CD4-positive, CD25-positive, alpha-beta regulatory T cell (primary cell): ENCODE measurements at regions not wholly inside any gene's neighbourhood (a gene's known extent, or its start where the extent isn't known, plus 50 kb on each side); places are given as distances from the start of the nearest gene placed in this dataset.

Source experiments
- ATAC-seq, 2 donors: fragments of 150-1000 bp; cut with Tn5 transposase; one replicate each; pipeline ENCODE4 v1.10.0; 2021; ENCODE audit warnings: low read depth in 2 of 2, moderate number of reproducible peaks in 2 of 2, moderate library complexity in 1 of 2
- DNase-seq, 3 donors: peaks; one replicate each; pipeline versions ENCODE4 v3.0.0 to v3.0.0-alpha.2; 2012 to 2022; ENCODE audit warnings: mixed read lengths in 1 of 3
- H3K27ac ChIP-seq: one replicate; pipeline ENCODE4 v1.7.0; 2013; ENCODE audit warnings: mild to moderate bottlenecking, low read length; ENCODE audit not compliant: insufficient read depth, poor library complexity, severe bottlenecking
- H3K27me3 ChIP-seq: one replicate; pipeline ENCODE4 v1.7.0; 2013; ENCODE audit warnings: low read length; ENCODE audit not compliant: control insufficient read depth, insufficient read depth
- H3K36me3 ChIP-seq: one replicate; pipeline ENCODE4 v1.7.0; 2013; ENCODE audit warnings: mild to moderate bottlenecking, low read length, moderate library complexity; ENCODE audit not compliant: control insufficient read depth, insufficient read depth
- H3K4me1 ChIP-seq: 2 replicates; pipeline ENCODE4 v1.7.0; 2013; ENCODE audit warnings: mild to moderate bottlenecking, low read length; ENCODE audit not compliant: insufficient read depth, control insufficient read depth, poor library complexity, severe bottlenecking
- H3K4me3 ChIP-seq: one replicate; pipeline ENCODE4 v1.7.0; 2013; ENCODE audit warnings: low read depth, mild to moderate bottlenecking, low read length, moderate library complexity
- H3K9me3 ChIP-seq, 2 experiments: 1 replicate in 1 of 2; 2 replicates in 1 of 2; pipeline ENCODE4 v1.7.0; 2013; ENCODE audit warnings: low read length in 2 of 2, mild to moderate bottlenecking in 1 of 2, moderate library complexity in 1 of 2; ENCODE audit not compliant: control insufficient read depth in 2 of 2
- H3K27ac Mint-ChIP-seq, 3 donors: one replicate each; pipeline ENCODE4 v1.8.0; 2020 to 2022; ENCODE audit warnings: mild to moderate bottlenecking in 3 of 3, mixed read lengths in 3 of 3, moderate library complexity in 2 of 3
- H3K27me3 Mint-ChIP-seq: one replicate; pipeline ENCODE4 v1.8.0; 2022; ENCODE audit warnings: mild to moderate bottlenecking, mixed read lengths
- H3K36me3 Mint-ChIP-seq: one replicate; pipeline ENCODE4 v1.8.0; 2020; ENCODE audit warnings: mixed read lengths
- H3K4me1 Mint-ChIP-seq, 4 donors: one replicate each; pipeline ENCODE4 v1.8.0; 2020 to 2022; ENCODE audit warnings: mixed read lengths in 4 of 4, mild to moderate bottlenecking in 1 of 4
- H3K4me3 Mint-ChIP-seq, 4 donors: one replicate each; pipeline ENCODE4 v1.8.0; 2020 to 2022; ENCODE audit warnings: mild to moderate bottlenecking in 4 of 4, mixed read lengths in 4 of 4, moderate library complexity in 3 of 4
- H3K9me3 Mint-ChIP-seq, 7 donors: one replicate each; pipeline ENCODE4 v1.8.0; 2020 to 2022; ENCODE audit warnings: mixed read lengths in 7 of 7, mild to moderate bottlenecking in 3 of 7, moderate library complexity in 2 of 7

DNA sequence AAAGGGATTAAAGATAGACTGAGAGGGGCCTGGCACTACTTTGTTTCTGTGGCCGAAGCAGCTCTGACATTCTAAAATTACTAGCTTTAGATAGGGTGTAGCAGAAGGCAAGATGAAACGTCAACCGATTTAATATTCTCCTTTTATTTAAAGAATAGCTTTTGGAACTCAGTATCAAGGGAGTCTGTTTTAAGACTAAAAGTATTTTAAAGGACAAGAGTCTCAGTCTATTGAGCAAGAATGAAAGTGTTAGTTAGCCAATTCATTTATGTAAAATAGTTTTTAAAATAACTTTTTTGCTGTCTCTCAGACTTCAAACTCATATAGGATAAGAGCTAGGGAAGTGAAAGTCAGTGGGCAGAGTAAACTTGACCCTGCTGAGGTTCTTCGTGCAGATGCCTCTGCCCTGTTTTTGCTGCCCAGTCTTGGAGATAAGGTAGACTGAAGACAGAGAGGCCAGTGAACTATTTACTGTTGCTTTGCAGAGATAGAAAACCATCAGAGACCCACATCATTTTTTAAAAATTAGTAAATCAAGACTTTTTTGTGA lies 1090.9 kb downstream of the ROBO2 start:
- DNase-seq (no peak), ATAC-seq (no peak)
- H3K9me3 Mint-ChIP-seq, result peaks cover 2 to 28% (median 8%) of the 10 kb centered on the region in 7 donors
- H3K4me1 Mint-ChIP-seq, result no peaks in the 10 kb centered on the region
- Histone ChIP-seq H3K36me3 (no peaks in the 10 kb centered on the region), H3K27me3 (no peaks in the 10 kb centered on the region), H3K27ac (no peak overlapping the region), H3K4me1 (no peaks in the 10 kb centered on the region), H3K9me3 (peaks cover 0 to 2% of the 10 kb centered on the region in 2 experiments), H3K4me3 (no peak overlapping the region)
- H3K4me3 Mint-ChIP-seq, result no peak overlapping the region
- no peaks in the 10 kb centered on the region for H3K27me3 Mint-ChIP-seq
- H3K36me3 Mint-ChIP-seq, result no peaks in the 10 kb centered on the region
- no peak overlapping the region for H3K27ac Mint-ChIP-seq

- H3K27me3 ChIP-seq, result no peaks in the 10 kb centered on the region
- H3K27ac ChIP-seq, result no peak overlapping the region
- peaks cover 0 to 7% of the 10 kb centered on the region in 2 experiments for H3K9me3 ChIP-seq
- Mint-ChIP-seq H3K36me3 (no peaks in the 10 kb centered on the region), H3K9me3 (peaks cover 0 to 12% (median 3%) of the 10 kb centered on the region in 7 donors), H3K4me1 (no peaks in the 10 kb centered on the region), H3K27ac (no peak overlapping the region), H3K4me3 (no peak overlapping the region), H3K27me3 (no peaks in the 10 kb centered on the region)
- no peaks in the 10 kb centered on the region for H3K36me3 ChIP-seq
- no peak overlapping the region for H3K4me3 ChIP-seq
- no peaks in the 10 kb centered on the region for H3K4me1 ChIP-seq
- no peak for ATAC-seq
- DNase-seq, result no peak
These were observed 1094.6 kb downstream of the ROBO2 start for GRCh38 chr3:78134496-78134895.

GRCh38 chr3:78139166-78139565 lies 1099.3 kb downstream of the ROBO2 start:
- H3K4me1 Mint-ChIP-seq, result no peaks in the 10 kb centered on the region
- Histone ChIP-seq H3K27me3 (no peaks in the 10 kb centered on the region), H3K9me3 (peaks cover 5 to 7% of the 10 kb centered on the region in 2 experiments), H3K36me3 (no peaks in the 10 kb centered on the region), H3K27ac (no peak overlapping the region), H3K4me1 (no peaks in the 10 kb centered on the region), H3K4me3 (no peak overlapping the region)
- peaks cover 0 to 29% (median 9%) of the 10 kb centered on the region in 7 donors for H3K9me3 Mint-ChIP-seq
- no peak for ATAC-seq
- H3K27me3 Mint-ChIP-seq, result no peaks in the 10 kb centered on the region
- no peak overlapping the region for H3K4me3 Mint-ChIP-seq
- no peak overlapping the region for H3K27ac Mint-ChIP-seq
- no peak for DNase-seq
- no peaks in the 10 kb centered on the region for H3K36me3 Mint-ChIP-seq

DNA sequence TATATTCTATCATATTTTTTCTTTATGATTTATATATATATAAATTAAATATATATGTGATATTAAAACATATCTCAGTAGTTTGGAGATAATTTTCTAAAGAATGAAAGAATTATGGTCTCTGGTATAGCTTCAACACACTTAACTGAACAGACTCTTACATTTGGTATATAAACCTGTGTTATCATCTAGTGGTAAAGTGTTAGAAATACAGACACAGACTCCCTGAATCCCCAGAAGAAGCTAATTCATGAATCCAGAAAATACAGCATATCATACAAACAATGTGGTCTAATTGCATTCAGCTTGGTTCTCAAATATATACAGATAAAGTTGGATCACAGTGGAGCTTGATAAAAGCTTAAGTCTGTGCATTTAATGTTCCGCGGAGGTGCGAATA lies 1100.4 kb downstream of the ROBO2 start:
- no peaks in the 10 kb centered on the region for H3K36me3 ChIP-seq
- H3K27me3 ChIP-seq, result no peaks in the 10 kb centered on the region
- H3K27ac ChIP-seq, result no peak overlapping the region
- Mint-ChIP-seq H3K4me3 (no peak overlapping the region), H3K27ac (no peak overlapping the region), H3K4me1 (no peaks in the 10 kb centered on the region), H3K36me3 (no peaks in the 10 kb centered on the region), H3K27me3 (no peaks in the 10 kb centered on the region), H3K9me3 (peaks cover 1 to 33% (median 12%) of the 10 kb centered on the region in 7 donors)
- no peaks in the 10 kb centered on the region for H3K4me1 ChIP-seq
- H3K9me3 ChIP-seq, result peaks cover 5 to 7% of the 10 kb centered on the region in 2 experiments
- ATAC-seq, result no peak
- DNase-seq, result no peak
- no peak overlapping the region for H3K4me3 ChIP-seq

- H3K36me3 Mint-ChIP-seq, result no peaks in the 10 kb centered on the region
- H3K9me3 Mint-ChIP-seq, result peaks cover 7 to 36% (median 12%) of the 10 kb centered on the region in 7 donors
- no peaks in the 10 kb centered on the region for H3K27me3 ChIP-seq
- H3K4me3 ChIP-seq, result no peak overlapping the region
- no peaks in the 10 kb centered on the region for H3K4me1 Mint-ChIP-seq
- H3K27me3 Mint-ChIP-seq, result no peaks in the 10 kb centered on the region
- no peak overlapping the region for H3K4me3 Mint-ChIP-seq
- ATAC-seq (no peak), DNase-seq (no peak)
- H3K27ac Mint-ChIP-seq, result no peak overlapping the region
- H3K36me3 ChIP-seq, result no peaks in the 10 kb centered on the region
- H3K4me1 ChIP-seq, result no peaks in the 10 kb centered on the region
- H3K27ac ChIP-seq, result no peak overlapping the region
- peaks cover 5% of the 10 kb centered on the region in 2 experiments for H3K9me3 ChIP-seq
These were observed 1101.0 kb downstream of the ROBO2 start for GRCh38 chr3:78140866-78141265.

GRCh38 chr3:78141269-78141668 lies 1101.4 kb downstream of the ROBO2 start:
- Mint-ChIP-seq H3K36me3 (no peaks in the 10 kb centered on the region), H3K4me1 (no peaks in the 10 kb centered on the region), H3K4me3 (no peak overlapping the region), H3K27me3 (no peaks in the 10 kb centered on the region), H3K9me3 (peaks cover 8 to 40% (median 12%) of the 10 kb centered on the region in 7 donors), H3K27ac (no peak overlapping the region)
- Histone ChIP-seq H3K4me1 (no peaks in the 10 kb centered on the region), H3K4me3 (no peak overlapping the region), H3K36me3 (no peaks in the 10 kb centered on the region), H3K27ac (no peak overlapping the region), H3K9me3 (peaks cover 4 to 5% of the 10 kb centered on the region in 2 experiments), H3K27me3 (no peaks in the 10 kb centered on the region)
- no peak for ATAC-seq
- DNase-seq, result no peak

- Mint-ChIP-seq H3K9me3 (peaks cover 8 to 42% (median 12%) of the 10 kb centered on the region in 7 donors), H3K36me3 (no peaks in the 10 kb centered on the region), H3K4me1 (no peaks in the 10 kb centered on the region), H3K27ac (no peak overlapping the region), H3K27me3 (no peaks in the 10 kb centered on the region), H3K4me3 (no peak overlapping the region)
- DNase-seq (no peak), ATAC-seq (no peak)
- Histone ChIP-seq H3K9me3 (peaks cover 4 to 5% of the 10 kb centered on the region in 2 experiments), H3K36me3 (no peaks in the 10 kb centered on the region), H3K4me1 (no peaks in the 10 kb centered on the region), H3K4me3 (no peak overlapping the region), H3K27ac (no peak overlapping the region), H3K27me3 (no peaks in the 10 kb centered on the region)
These were observed 1103.1 kb downstream of the ROBO2 start for GRCh38 chr3:78143000-78143399.

DNA sequence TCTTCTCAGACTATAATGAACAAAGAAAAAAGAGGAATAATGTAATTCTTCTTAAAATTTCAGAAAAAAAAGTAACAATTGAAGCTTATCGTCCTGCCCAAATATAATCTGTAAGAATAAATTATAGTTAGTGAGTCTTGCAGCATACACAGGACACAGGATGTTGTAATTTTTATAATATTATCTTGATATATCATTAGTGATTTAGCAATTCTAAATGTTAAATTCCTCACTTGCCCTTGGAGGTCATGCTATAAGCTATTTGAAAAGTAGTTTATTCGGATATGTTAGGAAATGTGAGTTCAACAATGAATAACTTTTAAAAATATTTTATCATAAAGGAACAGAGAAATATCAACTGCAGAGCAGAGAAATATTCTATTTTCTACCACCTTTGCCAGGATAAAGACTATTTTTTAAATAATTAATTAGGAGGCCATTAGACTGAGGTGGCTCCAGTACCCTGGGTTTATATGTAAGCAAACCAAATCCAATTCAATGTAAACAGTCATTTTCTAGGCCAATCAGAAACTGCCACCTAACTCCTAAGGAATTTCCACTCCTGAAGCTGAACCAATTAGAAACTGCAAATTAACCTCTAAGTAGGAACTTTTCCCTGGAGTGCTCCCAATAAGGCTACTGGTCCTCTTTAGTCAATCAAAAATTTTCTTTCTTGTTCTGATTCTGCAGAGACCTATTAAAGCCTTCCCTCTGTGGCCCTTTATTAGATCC lies 1109.3 kb downstream of the ROBO2 start:
- Histone ChIP-seq H3K4me3 (no peak overlapping the region), H3K27ac (no peak overlapping the region), H3K9me3 (no peaks in the 10 kb centered on the region), H3K36me3 (no peaks in the 10 kb centered on the region), H3K27me3 (no peaks in the 10 kb centered on the region), H3K4me1 (no peaks in the 10 kb centered on the region)
- DNase-seq (no peak), ATAC-seq (no peak)
- H3K4me3 Mint-ChIP-seq, result no peak overlapping the region
- peaks cover 3 to 36% (median 17%) of the 10 kb centered on the region in 7 donors for H3K9me3 Mint-ChIP-seq
- no peaks in the 10 kb centered on the region for H3K4me1 Mint-ChIP-seq
- no peak overlapping the region for H3K27ac Mint-ChIP-seq
- no peaks in the 10 kb centered on the region for H3K36me3 Mint-ChIP-seq
- H3K27me3 Mint-ChIP-seq, result no peaks in the 10 kb centered on the region
